Testis (tissue), 2 donors: ENCODE measurements at regions not wholly inside any gene's neighbourhood (a gene's known extent, or its start where the extent isn't known, plus 50 kb on each side); places are given as distances from the start of the nearest gene placed in this dataset.
"Not testable (repeated sequence)": the region's sequence is repeated elsewhere in the genome, so short reads cannot be mapped to it uniquely, and the experiment has no call there.

Source experiments
- DNase-seq: peaks from one replicate; pipeline ENCODE4 v3.0.0-alpha.2; 2019
- H3K27ac ChIP-seq, 2 donors: fragments of 200-600 bp; sonication (generic); one replicate each; pipeline ENCODE4 v1.5.1; 2019
- H3K27me3 ChIP-seq: fragments of 200-600 bp; sonication (generic); one replicate; pipeline ENCODE4 v1.5.1; 2019
- H3K36me3 ChIP-seq: fragments of 200-600 bp; sonication (generic); one replicate; pipeline ENCODE4 v1.5.1; 2017; ENCODE audit warnings: low read depth; ENCODE audit errors: missing control alignments
- H3K4me1 ChIP-seq: fragments of 200-600 bp; sonication (generic); one replicate; pipeline ENCODE4 v1.5.1; 2019
- H3K4me3 ChIP-seq, 2 donors: fragments of 200-600 bp; sonication (generic); one replicate each; pipeline ENCODE4 v1.5.1; 2017 to 2019
- H3K9me3 ChIP-seq: fragments of 200-600 bp; sonication (generic); one replicate; pipeline ENCODE4 v1.5.1; 2017
- POLR2A ChIP-seq: fragments of 450-650 bp; IDR thresholded peaks from one replicate; pipeline ENCODE4 v1.6.1; 2017; ENCODE audit warnings: antibody characterized with exemption, mild to moderate bottlenecking, moderate library complexity
- WGBS, 2 donors: methylation state at CpG; one replicate each; pipeline ENCODE4 v1.1.5; 2018; 5-methylcytosine and 5-hydroxymethylcytosine counted together
- intact Hi-C: fragments of 100-400 bp; cut with DNase I; formaldehyde crosslinking; loops from one replicate; pipeline ENCODE4 v1.15.1; 2023; ENCODE audit warnings: low total_unique reads
- TF ChIP-seq, protein P1 (sequence below), 3 experiments: fragments of 450-650 bp in 2 of 3; fragments of 200-600 bp in 1 of 3; sonication (generic) in 1 of 3; IDR thresholded peaks; one replicate each; pipeline ENCODE4 v1.5.1; 2016 to 2019; ENCODE audit warnings: antibody characterized with exemption in 3 of 3, mild to moderate bottlenecking in 2 of 3, moderate library complexity in 1 of 3

DNA sequence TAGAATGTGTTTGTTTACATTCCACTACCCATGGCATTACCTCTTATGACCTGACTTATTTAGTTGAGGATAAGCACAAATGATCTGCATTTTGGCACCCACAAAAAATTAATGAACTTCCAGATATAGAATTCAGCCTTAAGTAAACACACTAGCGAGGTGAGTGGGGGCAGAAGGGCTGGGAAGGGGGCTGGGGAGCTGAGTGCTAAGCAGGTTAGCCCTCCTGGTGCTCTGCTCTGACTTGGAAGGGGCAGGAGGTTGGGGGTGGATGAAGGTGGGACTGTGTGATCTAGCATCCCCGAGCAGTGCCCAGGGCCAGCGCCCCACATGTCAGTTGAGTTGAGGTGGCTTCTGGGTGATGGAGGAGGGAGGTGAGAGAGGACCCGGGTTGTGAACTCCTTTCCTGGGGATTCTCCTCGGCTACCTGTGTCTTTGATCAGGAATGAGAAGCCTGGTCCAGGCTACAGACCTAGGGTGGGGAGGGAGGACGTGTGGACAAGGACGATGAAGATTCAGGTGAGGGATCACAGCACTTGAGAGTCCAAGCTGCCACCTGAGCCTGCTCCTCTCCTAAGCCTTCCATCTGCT, 178.6 kb upstream of the SMAD3 start:
- no peak overlapping the region for H3K27ac ChIP-seq
- intact Hi-C loops, result no loop called here
- TF ChIP-seq, protein P1, sequence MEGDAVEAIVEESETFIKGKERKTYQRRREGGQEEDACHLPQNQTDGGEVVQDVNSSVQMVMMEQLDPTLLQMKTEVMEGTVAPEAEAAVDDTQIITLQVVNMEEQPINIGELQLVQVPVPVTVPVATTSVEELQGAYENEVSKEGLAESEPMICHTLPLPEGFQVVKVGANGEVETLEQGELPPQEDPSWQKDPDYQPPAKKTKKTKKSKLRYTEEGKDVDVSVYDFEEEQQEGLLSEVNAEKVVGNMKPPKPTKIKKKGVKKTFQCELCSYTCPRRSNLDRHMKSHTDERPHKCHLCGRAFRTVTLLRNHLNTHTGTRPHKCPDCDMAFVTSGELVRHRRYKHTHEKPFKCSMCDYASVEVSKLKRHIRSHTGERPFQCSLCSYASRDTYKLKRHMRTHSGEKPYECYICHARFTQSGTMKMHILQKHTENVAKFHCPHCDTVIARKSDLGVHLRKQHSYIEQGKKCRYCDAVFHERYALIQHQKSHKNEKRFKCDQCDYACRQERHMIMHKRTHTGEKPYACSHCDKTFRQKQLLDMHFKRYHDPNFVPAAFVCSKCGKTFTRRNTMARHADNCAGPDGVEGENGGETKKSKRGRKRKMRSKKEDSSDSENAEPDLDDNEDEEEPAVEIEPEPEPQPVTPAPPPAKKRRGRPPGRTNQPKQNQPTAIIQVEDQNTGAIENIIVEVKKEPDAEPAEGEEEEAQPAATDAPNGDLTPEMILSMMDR (IDR thresholded peaks at IDR 0.05), result no peak
- TF ChIP-seq POLR2A, result no peak
- no peaks in the 10 kb centered on the region for H3K27me3 ChIP-seq
- no peak overlapping the region for H3K4me3 ChIP-seq
- no peaks in the 10 kb centered on the region for H3K9me3 ChIP-seq
- DNase-seq, result peak; percentile 9
- WGBS, 2 donors, result 93 to 97% methylated on average over 7 of the region's 7 CpGs
- H3K36me3 ChIP-seq, result no peaks in the 10 kb centered on the region
- H3K4me1 ChIP-seq, result peaks cover 11% of the 10 kb centered on the region

DNA sequence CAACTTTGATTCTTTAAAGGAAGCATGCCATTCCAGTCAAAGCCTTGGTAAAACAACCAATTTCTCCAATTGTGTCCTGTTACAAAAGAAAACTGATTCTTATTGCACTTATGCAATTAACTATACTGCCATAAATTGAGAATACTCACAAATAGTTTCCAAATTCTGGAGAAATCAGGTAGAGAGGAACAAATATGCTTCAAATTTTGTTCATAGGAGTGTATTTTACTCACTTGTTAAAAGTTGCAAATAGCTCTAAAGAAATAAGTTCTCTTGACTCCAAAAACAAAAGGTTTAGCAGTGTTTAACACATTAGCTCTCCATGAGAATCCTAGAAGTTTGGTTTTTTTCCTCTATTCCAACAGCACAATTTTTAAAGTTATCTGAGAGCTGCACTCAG, 176.1 kb upstream of the SMAD3 start:
- DNase-seq, H3K4me1 ChIP-seq, H3K9me3 ChIP-seq, H3K4me3 ChIP-seq, H3K27ac ChIP-seq, H3K36me3 ChIP-seq, intact Hi-C loops, H3K27me3 ChIP-seq: not testable (repeated sequence)

DNA sequence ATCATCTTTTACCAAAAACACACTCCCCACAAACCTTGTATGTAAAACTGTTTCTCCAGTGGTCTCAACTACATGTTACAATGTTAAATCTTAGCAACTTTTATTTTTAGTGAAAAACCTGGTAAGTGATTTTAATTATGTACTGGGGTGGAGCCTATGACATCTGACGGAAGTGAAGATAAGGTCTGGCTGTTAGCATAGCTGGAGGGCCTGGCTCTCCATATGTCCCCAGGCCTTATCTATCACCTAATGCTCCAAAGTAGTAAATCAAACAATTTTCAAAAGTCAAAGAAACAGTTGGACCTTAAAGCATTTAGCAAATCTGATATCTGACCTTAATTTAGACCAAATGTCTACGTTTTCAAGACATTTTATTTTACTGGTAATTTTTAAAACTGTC, 173.6 kb upstream of the SMAD3 start:
- H3K36me3 ChIP-seq, result no peaks in the 10 kb centered on the region
- TF ChIP-seq POLR2A, result no peak
- 51 to 57% methylated on average over 2 of the region's 2 CpGs for WGBS, 2 donors
- intact Hi-C loops, result no loop called here
- no peak overlapping the region for H3K27ac ChIP-seq
- no peaks in the 10 kb centered on the region for H3K9me3 ChIP-seq
- no peak overlapping the region for H3K4me3 ChIP-seq
- H3K4me1 ChIP-seq, result no peaks in the 10 kb centered on the region
- DNase-seq, result peak; percentile 10
- no peaks in the 10 kb centered on the region for H3K27me3 ChIP-seq

DNA sequence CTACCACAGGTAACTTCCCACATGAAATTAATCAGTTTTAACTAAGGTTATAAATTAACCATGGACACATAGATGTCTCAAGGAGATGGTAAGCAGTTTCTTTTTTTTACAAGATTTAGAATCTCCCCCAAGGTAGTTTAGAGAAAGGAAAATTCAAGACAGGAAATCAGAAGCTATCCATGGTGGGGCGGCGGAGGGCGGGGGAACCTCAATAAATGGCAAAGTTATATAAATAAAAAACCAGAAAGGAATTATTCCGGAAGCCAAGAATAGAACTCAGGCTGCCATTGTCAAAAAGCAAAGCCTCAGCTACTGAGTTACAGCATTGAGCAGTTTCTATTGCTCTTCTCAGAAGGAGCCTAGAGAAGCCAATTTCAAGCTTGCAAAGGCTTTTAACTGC, 172.1 kb upstream of the SMAD3 start:
- TF ChIP-seq, protein P1 (IDR thresholded peaks at IDR 0.05), result no peak
- TF ChIP-seq POLR2A, result no peak
- Histone ChIP-seq H3K27me3 (no peaks in the 10 kb centered on the region), H3K4me3 (no peak overlapping the region), H3K27ac (no peak overlapping the region), H3K9me3 (no peaks in the 10 kb centered on the region), H3K36me3 (no peaks in the 10 kb centered on the region), H3K4me1 (no peaks in the 10 kb centered on the region)
- WGBS, 2 donors, result 89 to 92% methylated on average over 4 of the region's 4 CpGs
- intact Hi-C loops, result no loop called here
- DNase-seq, result peak; percentile 4

DNA sequence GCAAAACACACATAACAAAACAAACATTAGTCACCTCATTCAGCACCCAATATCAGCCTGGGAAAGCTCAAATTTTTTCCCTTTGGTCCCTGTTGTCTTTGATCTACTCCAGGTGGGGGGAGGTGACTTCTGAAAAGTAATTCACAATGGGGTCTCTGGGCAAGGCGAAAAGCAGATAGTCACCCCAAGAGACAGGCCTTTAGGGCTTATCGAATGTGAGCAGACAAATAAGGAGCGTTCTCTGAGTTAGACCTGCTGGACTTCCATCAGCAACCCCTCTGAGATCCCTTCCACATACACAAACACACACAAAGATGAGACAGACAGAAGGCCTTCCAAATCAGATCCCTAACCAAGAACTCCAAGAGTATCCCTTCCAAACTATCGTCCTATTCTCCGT, 171.0 kb upstream of the SMAD3 start:
- no peak for TF ChIP-seq POLR2A
- TF ChIP-seq, protein P1 (IDR thresholded peaks at IDR 0.05), result no peak
- DNase-seq, result peak; percentile 2
- WGBS, 2 donors, result 98 to 99% methylated on average over 4 to 5 of the region's 5 CpGs
- Histone ChIP-seq H3K36me3 (no peaks in the 10 kb centered on the region), H3K27ac (no peak overlapping the region), H3K27me3 (no peaks in the 10 kb centered on the region), H3K9me3 (no peaks in the 10 kb centered on the region), H3K4me3 (no peak overlapping the region), H3K4me1 (no peaks in the 10 kb centered on the region)
- intact Hi-C loops, result no loop called here

DNA sequence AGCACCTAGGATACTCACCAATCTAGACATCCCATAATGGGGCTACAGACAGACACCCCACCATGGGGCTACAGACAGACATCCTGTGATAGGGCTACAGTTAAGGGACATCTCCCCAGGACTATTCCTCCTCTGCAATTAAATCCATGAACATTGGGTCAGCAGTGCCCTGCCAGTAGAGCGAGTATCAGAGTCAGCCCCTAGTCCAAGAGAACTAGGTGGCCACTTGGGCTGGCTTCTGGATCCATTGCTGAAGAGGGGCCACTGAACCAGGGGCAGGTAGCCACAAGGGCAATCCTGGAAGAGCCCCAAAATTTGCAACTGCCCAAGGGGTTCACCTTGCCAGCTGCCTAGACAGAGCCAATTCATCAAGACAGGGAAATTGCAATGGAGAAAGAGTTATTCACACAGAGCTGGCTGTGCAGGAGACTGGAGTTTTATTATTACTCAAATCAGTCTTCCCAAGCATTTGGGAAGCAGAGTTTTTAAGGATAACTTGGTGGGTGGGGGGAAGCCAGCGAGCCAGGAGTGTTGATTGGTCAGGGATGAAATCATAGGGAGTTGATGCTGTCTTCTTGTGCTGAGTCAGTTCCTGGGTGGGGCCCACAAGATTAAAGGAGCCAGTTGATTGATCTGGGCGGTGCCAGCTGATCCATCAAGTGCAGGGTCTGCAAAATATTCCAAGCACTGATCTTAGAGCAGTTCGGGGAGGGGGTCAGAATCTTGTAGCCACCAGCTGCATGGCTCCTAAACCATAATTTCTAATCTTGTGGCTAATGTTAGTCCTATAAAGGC, 170.2 kb upstream of the SMAD3 start:
- no peaks in the 10 kb centered on the region for H3K27me3 ChIP-seq
- no peaks in the 10 kb centered on the region for H3K4me1 ChIP-seq
- peak; percentile 3 for DNase-seq
- TF ChIP-seq, protein P1 (IDR thresholded peaks at IDR 0.05), result no peak
- TF ChIP-seq POLR2A, result no peak
- no peaks in the 10 kb centered on the region for H3K36me3 ChIP-seq
- no peak overlapping the region for H3K4me3 ChIP-seq
- no peaks in the 10 kb centered on the region for H3K9me3 ChIP-seq
- WGBS, 2 donors, result 72 to 77% methylated on average over 3 to 4 of the region's 4 CpGs
- intact Hi-C loops, result no loop called here
- H3K27ac ChIP-seq, result no peak overlapping the region
